ENCODE measurements at regions not wholly inside any gene's neighbourhood (a gene's known extent, or its start where the extent isn't known, plus 50 kb on each side); places are given as distances from the start of the nearest gene placed in this dataset.
A peak's percentile ranks its signal among the peaks of the same experiment; 100 is the strongest.
"Not testable (repeated sequence)": the region's sequence is repeated elsewhere in the genome, so short reads cannot be mapped to it uniquely, and the experiment has no call there.

DNA sequence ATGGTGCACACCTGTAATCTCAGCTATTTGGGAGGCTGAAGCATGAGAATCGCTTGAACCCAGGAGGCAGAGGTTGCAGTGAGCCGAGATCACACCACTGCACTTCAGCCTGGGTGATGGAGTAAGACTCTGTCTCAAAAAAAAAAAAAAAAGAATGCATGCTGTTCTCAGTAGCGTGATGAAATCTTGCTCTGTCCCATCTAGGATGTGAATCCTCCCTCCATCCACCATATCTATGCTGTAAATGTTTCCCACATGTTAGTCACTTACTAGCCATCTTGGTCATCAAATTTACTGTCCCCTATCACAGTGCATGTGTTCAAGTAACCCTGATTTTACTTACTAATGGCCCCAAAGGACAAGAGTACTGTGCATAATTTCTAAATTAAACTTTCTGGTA, 315.4 kb upstream of the TBX18 start:
- DNase-seq (ENCODE audit: low read depth), result no peak

GRCh38 chr6:85078058-85078457, 313.7 kb upstream of the TBX18 start:
- DNase-seq (ENCODE audit: low read depth), result peak; percentile 92

GRCh38 chr6:85077098-85077497, 312.7 kb upstream of the TBX18 start:
- no peak for DNase-seq (ENCODE audit: low read depth)

GRCh38 chr6:85071845-85072244, 307.4 kb upstream of the TBX18 start:
- DNase-seq (ENCODE audit: low read depth), result not testable (repeated sequence)

- no peak for DNase-seq (ENCODE audit: low read depth)
These were observed 305.2 kb upstream of the TBX18 start for GRCh38 chr6:85069577-85069976.

DNA sequence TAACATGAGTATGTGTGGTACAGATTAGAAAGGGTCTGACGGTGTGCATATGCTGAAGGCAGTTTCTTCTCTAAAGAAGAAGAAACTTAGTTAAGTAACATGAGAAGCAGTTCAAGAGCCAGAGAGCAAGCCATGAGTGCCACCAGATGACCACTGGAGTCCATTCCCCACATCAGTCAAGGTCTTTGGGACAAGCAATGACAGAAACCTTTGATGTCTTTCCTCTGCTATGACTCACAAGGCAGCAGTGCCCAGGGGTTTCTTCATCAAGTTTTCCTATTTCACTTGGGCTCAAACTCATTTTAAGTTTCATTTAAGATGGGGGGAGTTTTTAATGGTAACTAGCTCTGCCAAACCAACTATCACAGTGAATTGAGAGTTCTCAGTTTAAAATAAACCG, 303.8 kb upstream of the TBX18 start:
- DNase-seq (ENCODE audit: low read depth), result no peak

DNA sequence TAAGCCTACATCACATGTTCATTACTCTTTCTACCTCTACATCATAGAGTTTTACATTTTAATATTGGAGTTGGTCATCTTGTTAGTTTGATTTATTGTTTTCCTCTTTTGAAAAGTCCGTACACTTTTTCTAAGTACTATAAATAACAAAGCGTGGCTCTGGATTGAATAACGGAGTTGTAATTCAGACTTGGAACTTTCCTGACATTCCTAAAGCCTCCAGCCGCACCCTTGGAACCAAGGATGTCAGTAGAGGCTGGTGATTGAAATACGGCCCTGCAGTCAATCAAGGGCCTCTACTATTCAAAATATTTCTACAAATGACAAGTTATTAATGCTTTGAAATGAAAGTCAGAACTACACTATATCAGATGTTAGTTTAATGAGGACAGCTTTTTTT, 301.9 kb upstream of the TBX18 start:
- DNase-seq (ENCODE audit: low read depth), result no peak

GRCh38 chr6:85065831-85066230, 301.4 kb upstream of the TBX18 start:
- DNase-seq (ENCODE audit: low read depth), result no peak

DNA sequence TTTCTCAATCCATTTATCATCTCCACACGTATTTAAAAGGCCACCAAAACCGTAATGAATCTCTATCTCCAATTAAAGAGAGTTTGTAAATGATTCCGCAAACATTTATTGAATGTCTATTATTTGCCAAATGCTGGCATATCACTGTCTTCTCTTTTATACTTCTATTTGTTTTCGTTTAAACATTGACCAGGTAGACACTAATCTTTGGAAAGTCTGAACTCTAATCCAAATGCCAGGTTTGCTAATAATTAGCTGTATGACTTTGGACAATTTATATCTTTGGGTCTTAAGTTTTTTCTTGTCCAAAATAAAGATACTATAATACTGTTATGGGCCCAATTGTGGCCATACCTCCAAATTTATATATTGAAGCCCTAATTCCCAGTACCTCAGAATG, 299.2 kb upstream of the TBX18 start:
- no peak for DNase-seq (ENCODE audit: low read depth)

GRCh38 chr6:85062884-85063283, 298.5 kb upstream of the TBX18 start:
- DNase-seq (ENCODE audit: low read depth), result no peak

GRCh38 chr6:85058806-85059205, 294.4 kb upstream of the TBX18 start:
- no peak for DNase-seq (ENCODE audit: low read depth)

- no peak for DNase-seq (ENCODE audit: low read depth)
These were observed 285.8 kb upstream of the TBX18 start for GRCh38 chr6:85050149-85050548.

DNA sequence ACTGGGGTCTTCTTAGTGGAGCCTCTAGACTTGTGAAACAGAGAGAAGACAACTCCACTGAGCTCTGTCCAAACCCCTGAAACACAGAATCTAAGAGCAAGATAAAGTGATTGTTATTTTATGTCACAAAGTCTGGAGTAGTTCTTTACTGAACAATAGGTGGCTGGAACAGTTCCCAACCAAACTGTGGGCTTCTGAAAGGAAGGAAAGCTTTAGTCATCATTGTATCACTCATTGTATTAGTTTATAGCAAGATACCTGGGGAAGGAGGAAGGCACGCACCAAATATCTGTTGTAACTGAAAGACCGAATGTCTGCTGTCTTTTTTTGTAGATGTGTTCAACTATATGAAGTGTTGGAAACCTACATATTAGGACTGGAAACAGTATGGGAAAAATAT, 284.9 kb upstream of the TBX18 start:
- no peak for DNase-seq (ENCODE audit: low read depth)

DNA sequence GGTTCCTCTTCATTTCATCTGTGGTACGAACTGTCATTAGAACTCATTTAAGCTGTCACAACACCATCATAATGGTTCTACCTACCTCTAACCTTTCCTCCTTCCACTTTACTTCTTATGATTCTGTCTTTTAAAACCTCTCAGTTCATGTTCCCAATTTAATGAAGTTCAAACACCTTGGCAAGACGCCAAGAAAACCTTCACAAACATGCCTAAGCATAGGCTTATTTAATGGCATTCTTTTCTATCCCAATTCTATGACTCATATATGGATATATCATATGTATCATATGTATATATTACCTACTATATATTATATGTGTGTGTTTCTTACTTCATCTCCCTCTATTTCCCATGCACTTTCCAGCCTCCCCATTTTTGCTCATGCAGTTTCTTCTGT, 283.4 kb upstream of the TBX18 start:
- DNase-seq (ENCODE audit: low read depth), result no peak

- DNase-seq (ENCODE audit: low read depth), result not testable (repeated sequence)
These were observed 281.4 kb upstream of the TBX18 start for GRCh38 chr6:85045767-85046166.

DNA sequence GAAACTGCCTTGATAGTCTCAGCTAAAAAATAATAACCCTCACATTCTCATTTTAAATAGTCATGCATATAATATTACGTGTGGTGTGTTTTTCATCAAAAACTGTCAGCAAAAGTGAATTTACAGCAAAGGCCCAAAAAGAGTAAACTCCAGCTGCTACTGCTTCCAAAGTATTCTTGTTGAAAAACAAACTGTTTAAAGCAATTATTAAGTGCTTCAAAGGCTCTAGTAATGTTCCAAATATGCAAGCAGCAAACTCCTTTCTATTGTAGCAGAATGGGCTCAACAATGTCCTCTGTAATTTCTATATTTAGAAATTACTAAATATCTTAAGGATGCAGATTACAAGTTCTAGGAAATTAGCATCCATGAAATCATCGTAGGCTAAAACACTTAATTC, 280.0 kb upstream of the TBX18 start:
- DNase-seq (ENCODE audit: low read depth), result no peak

DNA sequence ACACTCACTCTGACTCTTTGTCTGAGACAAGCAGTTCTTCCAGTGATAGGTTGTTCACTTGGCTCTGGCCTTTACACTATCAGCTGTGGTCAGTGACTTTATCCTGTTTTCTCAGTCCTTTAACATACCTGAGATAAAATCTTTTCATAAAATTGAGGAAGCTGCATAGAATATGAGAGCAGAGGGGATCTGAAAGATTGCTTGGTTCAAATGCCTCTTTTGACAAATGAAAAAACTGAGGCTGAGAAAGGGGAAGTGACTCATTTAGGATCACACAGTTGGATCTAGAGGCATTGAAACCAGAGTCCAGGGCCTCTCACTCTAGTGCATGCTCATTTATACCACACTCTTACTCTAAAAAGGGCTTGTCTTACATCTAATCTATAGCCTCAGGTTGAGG, 277.0 kb upstream of the TBX18 start:
- DNase-seq (ENCODE audit: low read depth), result peak; percentile 4

DNA sequence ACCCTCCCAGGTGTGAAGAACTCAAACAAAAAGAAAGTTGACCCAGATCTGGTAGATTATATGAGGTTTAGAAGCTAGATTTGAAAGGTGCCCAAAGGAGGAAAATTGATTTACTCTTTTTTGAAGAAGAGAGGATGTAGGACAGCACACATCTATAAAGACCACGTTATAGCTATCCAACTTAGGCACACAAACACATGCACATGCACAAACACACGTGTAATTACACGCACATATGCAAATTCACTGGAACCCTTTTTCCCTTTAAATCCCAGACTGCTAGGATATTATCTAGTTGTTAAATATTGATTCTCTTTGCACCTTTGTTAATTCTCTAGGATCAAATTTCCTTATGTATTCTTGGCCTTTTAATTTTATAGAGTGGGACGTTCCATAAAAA, 272.8 kb upstream of the TBX18 start:
- no peak for DNase-seq (ENCODE audit: low read depth)

DNA sequence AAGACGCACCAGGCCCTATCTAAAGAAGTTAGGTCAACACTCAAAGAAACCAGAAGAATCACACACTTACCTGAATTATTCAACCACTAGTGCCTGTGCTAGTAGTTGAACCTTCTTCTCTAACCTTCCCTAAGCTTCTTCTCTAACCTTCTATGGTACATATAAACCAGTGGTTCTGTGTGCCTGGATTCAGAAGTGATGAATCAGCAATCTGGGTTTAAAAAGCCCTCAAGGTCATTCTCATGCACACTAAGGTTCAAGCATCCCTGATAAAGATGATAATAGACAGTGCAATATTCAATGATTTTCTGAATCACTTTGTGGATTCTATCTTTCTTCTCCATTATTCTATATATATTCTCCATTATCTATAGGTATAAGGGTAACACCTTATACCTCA, 271.4 kb upstream of the TBX18 start:
- no peak for DNase-seq (ENCODE audit: low read depth)

GRCh38 chr6:85033547-85033946, 269.1 kb upstream of the TBX18 start:
- DNase-seq (ENCODE audit: low read depth), result no peak

- no peak for DNase-seq (ENCODE audit: low read depth)
These were observed 261.6 kb upstream of the TBX18 start for GRCh38 chr6:85026021-85026420.

DNA sequence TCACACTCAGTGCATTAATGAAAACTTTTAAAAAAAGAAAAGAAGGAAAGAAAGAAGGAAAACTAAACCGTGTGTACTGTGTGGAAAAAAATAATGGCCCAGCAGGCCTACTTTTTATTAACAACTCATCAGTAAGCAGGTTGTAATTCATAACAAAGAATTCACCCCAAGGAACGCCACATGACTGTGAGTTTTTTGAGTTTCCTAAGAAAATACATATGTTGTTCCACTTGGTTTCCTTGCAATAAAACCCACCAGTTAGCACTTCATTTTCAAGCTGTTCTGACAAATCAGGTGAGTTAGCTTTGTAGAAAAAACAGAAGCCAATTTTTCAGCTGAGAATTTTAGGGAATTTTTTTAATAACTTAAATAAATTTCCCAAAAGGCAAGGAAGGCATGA, 259.3 kb upstream of the TBX18 start:
- no peak for DNase-seq (ENCODE audit: low read depth)

- DNase-seq (ENCODE audit: low read depth), result no peak
These were observed 253.0 kb upstream of the TBX18 start for GRCh38 chr6:85017352-85017751.

DNA sequence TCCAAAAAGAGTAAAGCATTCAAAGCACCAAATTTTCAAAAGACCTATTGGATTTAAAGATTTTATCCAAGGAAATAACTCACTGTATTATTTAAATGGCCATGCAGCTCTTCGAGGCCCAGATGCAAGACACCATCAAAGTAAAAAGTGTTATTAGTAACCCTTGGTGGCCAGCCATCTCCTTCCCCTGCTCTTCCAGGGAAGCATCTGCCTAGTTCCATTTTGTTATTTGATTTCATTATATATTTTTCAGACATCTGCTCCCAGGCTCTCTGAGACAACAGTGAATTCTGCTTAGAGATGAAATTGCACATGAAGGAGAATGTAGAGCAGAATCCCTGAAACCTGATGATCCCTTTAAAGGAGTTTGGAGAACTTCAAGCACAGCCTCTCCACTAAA, 252.3 kb upstream of the TBX18 start:
- DNase-seq (ENCODE audit: low read depth), result no peak

DNA sequence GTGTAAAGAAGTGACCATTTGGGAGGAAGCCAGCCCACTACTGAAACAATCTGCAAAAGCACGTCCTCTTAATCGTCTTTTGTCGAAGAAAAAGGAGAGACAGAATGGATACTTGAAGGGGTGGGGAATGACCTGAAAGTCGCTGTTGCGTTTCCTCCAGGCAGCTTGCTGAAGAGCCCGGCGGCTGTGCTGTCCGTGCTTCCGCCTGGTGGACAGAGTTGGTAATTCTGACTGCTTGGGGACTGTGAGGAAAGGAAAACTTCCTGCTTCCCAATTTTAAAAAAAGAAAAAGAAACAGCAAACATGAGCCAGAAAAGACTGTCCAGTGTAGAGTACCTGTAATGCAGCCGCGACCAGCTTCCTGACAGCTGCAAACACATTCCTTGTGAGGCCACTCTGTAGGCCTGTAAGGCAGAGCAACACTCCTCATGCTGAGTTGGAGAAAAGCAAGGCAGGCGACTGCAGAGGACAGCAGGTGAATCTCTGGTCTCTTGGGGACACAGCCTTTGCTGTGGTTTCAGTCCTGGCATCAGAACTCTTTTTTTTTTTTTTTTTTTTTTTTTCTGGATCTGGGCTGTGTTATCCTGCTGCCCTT, 251.1 kb upstream of the TBX18 start:
- peak; percentile 31 for DNase-seq (ENCODE audit: low read depth)

All from non-pigmented ciliary epithelial cell (primary cell).